GM21786 (cell line): ENCODE measurements at regions not wholly inside any gene's neighbourhood (a gene's known extent, or its start where the extent isn't known, plus 50 kb on each side); places are given as distances from the start of the nearest gene placed in this dataset.

Experiments
- ATAC-seq: cut with Tn5 transposase; IDR thresholded peaks from one replicate; pipeline ENCODE4 v1.9.1; 2021; ENCODE audit not compliant: unreplicated experiment

GRCh38 chr19:28889941-28890670 is 322.8 kb downstream of the UQCRFS1 start:
- no peak for ATAC-seq

GRCh38 chr19:28887920-28888618 is 324.9 kb downstream of the UQCRFS1 start:
- ATAC-seq: no peak

- ATAC-seq: no peak
Measured at GRCh38 chr19:28886708-28887107, 326.2 kb downstream of the UQCRFS1 start.

GRCh38 chr19:28885965-28886364 is 327.0 kb downstream of the UQCRFS1 start:
- no peak for ATAC-seq

- no peak for ATAC-seq
Measured at GRCh38 chr19:28884786-28885476, 328.0 kb downstream of the UQCRFS1 start.

- no peak for ATAC-seq
Measured at GRCh38 chr19:28883241-28883693, 329.7 kb downstream of the UQCRFS1 start.

GRCh38 chr19:28882818-28883217 is 330.1 kb downstream of the UQCRFS1 start:
- no peak for ATAC-seq

- ATAC-seq: no peak
Measured at GRCh38 chr19:28881616-28882015, 331.3 kb downstream of the UQCRFS1 start.

- no peak for ATAC-seq
Measured at GRCh38 chr19:28880735-28881401, 332.1 kb downstream of the UQCRFS1 start.

GRCh38 chr19:28878862-28879566 is 333.9 kb downstream of the UQCRFS1 start:
- ATAC-seq: peak; percentile 50

- no peak for ATAC-seq
Measured at GRCh38 chr19:28876609-28877123, 336.3 kb downstream of the UQCRFS1 start.

GRCh38 chr19:28874742-28875141 is 338.2 kb downstream of the UQCRFS1 start:
- ATAC-seq: no peak

GRCh38 chr19:28873301-28873700 is 339.6 kb downstream of the UQCRFS1 start:
- ATAC-seq: no peak

- ATAC-seq: no peak
Measured at GRCh38 chr19:28871099-28871725, 341.7 kb downstream of the UQCRFS1 start.

- no peak for ATAC-seq
Measured at GRCh38 chr19:28869459-28869858, 343.5 kb downstream of the UQCRFS1 start.

- no peak for ATAC-seq
Measured at GRCh38 chr19:28868836-28869235, 344.1 kb downstream of the UQCRFS1 start.

GRCh38 chr19:28867978-28868377 is 345.0 kb downstream of the UQCRFS1 start:
- ATAC-seq: no peak

GRCh38 chr19:28864577-28865042 is 348.3 kb downstream of the UQCRFS1 start:
- ATAC-seq: no peak

- ATAC-seq: no peak
Measured at GRCh38 chr19:28864024-28864503, 348.9 kb downstream of the UQCRFS1 start.

- no peak for ATAC-seq
Measured at GRCh38 chr19:28862238-28862637, 350.7 kb downstream of the UQCRFS1 start.
